ENCODE measurements at regions not wholly inside any gene's neighbourhood (a gene's known extent, or its start where the extent isn't known, plus 50 kb on each side); places are given as distances from the start of the nearest gene placed in this dataset.

- no peak overlapping the region for H3K4me3 ChIP-seq (ENCODE audit: low read length)
- H3K9ac ChIP-seq (ENCODE audit: low read length): no peak overlapping the region
- no peaks in the 10 kb centered on the region for H3K27me3 ChIP-seq (ENCODE audit: control insufficient read depth, insufficient read depth, low read length)
- no peaks in the 10 kb centered on the region for H3K9me3 ChIP-seq (ENCODE audit: control insufficient read depth, low read length)
- H3K4me1 ChIP-seq (ENCODE audit: control insufficient read depth, insufficient read depth, low read length): no peaks in the 10 kb centered on the region
- H3K36me3 ChIP-seq (ENCODE audit: control insufficient read depth, insufficient read depth, low read length): no peaks in the 10 kb centered on the region
Observed at GRCh38 chr1:58836408-58836807, 52.6 kb upstream of the JUN start.

- H3K4me3 ChIP-seq (ENCODE audit: low read length): no peak overlapping the region
- no peaks in the 10 kb centered on the region for H3K9me3 ChIP-seq (ENCODE audit: control insufficient read depth, low read length)
- H3K4me1 ChIP-seq (ENCODE audit: control insufficient read depth, insufficient read depth, low read length): peaks cover 4% of the 10 kb centered on the region
- H3K9ac ChIP-seq (ENCODE audit: low read length): no peak overlapping the region
- H3K36me3 ChIP-seq (ENCODE audit: control insufficient read depth, insufficient read depth, low read length): no peaks in the 10 kb centered on the region
- no peaks in the 10 kb centered on the region for H3K27me3 ChIP-seq (ENCODE audit: control insufficient read depth, insufficient read depth, low read length)
Observed at GRCh38 chr1:58837886-58838285, 54.0 kb upstream of the JUN start.

GRCh38 chr1:58839147-58839795 lies 55.4 kb upstream of the JUN start:
- H3K4me3 ChIP-seq (ENCODE audit: low read length): no peak overlapping the region
- H3K9me3 ChIP-seq (ENCODE audit: control insufficient read depth, low read length): no peaks in the 10 kb centered on the region

GRCh38 chr1:58839846-58840835 lies 56.3 kb upstream of the JUN start:
- Histone ChIP-seq H3K4me1 (ENCODE audit: control insufficient read depth, insufficient read depth, low read length) (peaks cover 4% of the 10 kb centered on the region), H3K9ac (ENCODE audit: low read length) (no peak overlapping the region), H3K36me3 (ENCODE audit: control insufficient read depth, insufficient read depth, low read length) (no peaks in the 10 kb centered on the region), H3K4me3 (ENCODE audit: low read length) (no peak overlapping the region), H3K27me3 (ENCODE audit: control insufficient read depth, insufficient read depth, low read length) (no peaks in the 10 kb centered on the region), H3K9me3 (ENCODE audit: control insufficient read depth, low read length) (no peaks in the 10 kb centered on the region)

More at GRCh38 chr1:58839147-58839795, 55.4 kb upstream of the JUN start:
- no peak overlapping the region for H3K9ac ChIP-seq (ENCODE audit: low read length)
- no peaks in the 10 kb centered on the region for H3K27me3 ChIP-seq (ENCODE audit: control insufficient read depth, insufficient read depth, low read length)
- no peaks in the 10 kb centered on the region for H3K36me3 ChIP-seq (ENCODE audit: control insufficient read depth, insufficient read depth, low read length)
- H3K4me1 ChIP-seq (ENCODE audit: control insufficient read depth, insufficient read depth, low read length): peaks cover 4% of the 10 kb centered on the region

- Histone ChIP-seq H3K36me3 (ENCODE audit: control insufficient read depth, insufficient read depth, low read length) (no peaks in the 10 kb centered on the region), H3K9ac (ENCODE audit: low read length) (no peak overlapping the region), H3K9me3 (ENCODE audit: control insufficient read depth, low read length) (no peaks in the 10 kb centered on the region), H3K4me3 (ENCODE audit: low read length) (no peak overlapping the region), H3K27me3 (ENCODE audit: control insufficient read depth, insufficient read depth, low read length) (no peaks in the 10 kb centered on the region), H3K4me1 (ENCODE audit: control insufficient read depth, insufficient read depth, low read length) (peaks cover 4% of the 10 kb centered on the region)
Observed at GRCh38 chr1:58841455-58841854, 57.6 kb upstream of the JUN start.

- H3K9me3 ChIP-seq (ENCODE audit: control insufficient read depth, low read length): no peaks in the 10 kb centered on the region
- no peaks in the 10 kb centered on the region for H3K36me3 ChIP-seq (ENCODE audit: control insufficient read depth, insufficient read depth, low read length)
- no peak overlapping the region for H3K4me3 ChIP-seq (ENCODE audit: low read length)
- no peaks in the 10 kb centered on the region for H3K27me3 ChIP-seq (ENCODE audit: control insufficient read depth, insufficient read depth, low read length)
- H3K9ac ChIP-seq (ENCODE audit: low read length): no peak overlapping the region
- peaks cover 4% of the 10 kb centered on the region for H3K4me1 ChIP-seq (ENCODE audit: control insufficient read depth, insufficient read depth, low read length)
Observed at GRCh38 chr1:58842941-58843340, 59.1 kb upstream of the JUN start.

- Histone ChIP-seq H3K27me3 (ENCODE audit: control insufficient read depth, insufficient read depth, low read length) (no peaks in the 10 kb centered on the region), H3K9me3 (ENCODE audit: control insufficient read depth, low read length) (no peaks in the 10 kb centered on the region), H3K36me3 (ENCODE audit: control insufficient read depth, insufficient read depth, low read length) (no peaks in the 10 kb centered on the region), H3K4me3 (ENCODE audit: low read length) (no peak overlapping the region), H3K4me1 (ENCODE audit: control insufficient read depth, insufficient read depth, low read length) (peaks cover 13% of the 10 kb centered on the region), H3K9ac (ENCODE audit: low read length) (no peak overlapping the region)
Observed at GRCh38 chr1:58844176-58844575, 60.3 kb upstream of the JUN start.

GRCh38 chr1:58845942-58846341 lies 62.1 kb upstream of the JUN start:
- H3K9me3 ChIP-seq (ENCODE audit: control insufficient read depth, low read length): no peaks in the 10 kb centered on the region
- no peak overlapping the region for H3K9ac ChIP-seq (ENCODE audit: low read length)

GRCh38 chr1:58848818-58849411 lies 65.1 kb upstream of the JUN start:
- Histone ChIP-seq H3K4me3 (ENCODE audit: low read length) (no peak overlapping the region), H3K9ac (ENCODE audit: low read length) (no peak overlapping the region), H3K4me1 (ENCODE audit: control insufficient read depth, insufficient read depth, low read length) (peaks cover 24% of the 10 kb centered on the region), H3K36me3 (ENCODE audit: control insufficient read depth, insufficient read depth, low read length) (no peaks in the 10 kb centered on the region), H3K9me3 (ENCODE audit: control insufficient read depth, low read length) (no peaks in the 10 kb centered on the region), H3K27me3 (ENCODE audit: control insufficient read depth, insufficient read depth, low read length) (no peaks in the 10 kb centered on the region)

More at GRCh38 chr1:58845942-58846341, 62.1 kb upstream of the JUN start:
- Histone ChIP-seq H3K4me3 (ENCODE audit: low read length) (no peak overlapping the region), H3K4me1 (ENCODE audit: control insufficient read depth, insufficient read depth, low read length) (peaks cover 19% of the 10 kb centered on the region), H3K27me3 (ENCODE audit: control insufficient read depth, insufficient read depth, low read length) (no peaks in the 10 kb centered on the region), H3K36me3 (ENCODE audit: control insufficient read depth, insufficient read depth, low read length) (no peaks in the 10 kb centered on the region)

GRCh38 chr1:58849551-58849950 lies 65.7 kb upstream of the JUN start:
- no peak overlapping the region for H3K4me3 ChIP-seq (ENCODE audit: low read length)
- H3K36me3 ChIP-seq (ENCODE audit: control insufficient read depth, insufficient read depth, low read length): no peaks in the 10 kb centered on the region
- H3K9ac ChIP-seq (ENCODE audit: low read length): no peak overlapping the region
- H3K9me3 ChIP-seq (ENCODE audit: control insufficient read depth, low read length): no peaks in the 10 kb centered on the region
- H3K27me3 ChIP-seq (ENCODE audit: control insufficient read depth, insufficient read depth, low read length): no peaks in the 10 kb centered on the region
- peaks cover 31% of the 10 kb centered on the region for H3K4me1 ChIP-seq (ENCODE audit: control insufficient read depth, insufficient read depth, low read length)

GRCh38 chr1:58850636-58851035 lies 66.8 kb upstream of the JUN start:
- Histone ChIP-seq H3K9ac (ENCODE audit: low read length) (no peak overlapping the region), H3K4me1 (ENCODE audit: control insufficient read depth, insufficient read depth, low read length) (peaks cover 36% of the 10 kb centered on the region), H3K27me3 (ENCODE audit: control insufficient read depth, insufficient read depth, low read length) (no peaks in the 10 kb centered on the region), H3K36me3 (ENCODE audit: control insufficient read depth, insufficient read depth, low read length) (no peaks in the 10 kb centered on the region), H3K9me3 (ENCODE audit: control insufficient read depth, low read length) (no peaks in the 10 kb centered on the region), H3K4me3 (ENCODE audit: low read length) (no peak overlapping the region)
